ENCODE measurements at regions not wholly inside any gene's neighbourhood (a gene's known extent, or its start where the extent isn't known, plus 50 kb on each side); places are given as distances from the start of the nearest gene placed in this dataset.
A peak's percentile ranks its signal among the peaks of the same experiment; 100 is the strongest.

GRCh38 chr2:223487214-223487846 lies 114.8 kb downstream of the SCG2 start:
- dilution Hi-C loops (cut with MboI; ENCODE audit: extremely low pct_ligation_motif_present, low sequenced_read_pairs) = no loop called here
- H3K4me2 ChIP-seq (ENCODE audit: control insufficient read depth, extremely low read depth, insufficient read depth, low read depth, low read length) = no peak overlapping the region
- no peak overlapping the region for H3K27ac ChIP-seq (ENCODE audit: control insufficient read depth, insufficient read depth, low read length)
- no peak overlapping the region for H3K9ac ChIP-seq (ENCODE audit: control insufficient read depth, extremely low read depth, insufficient read depth, low read length)
- no peak for TF ChIP-seq EZH2 (IDR thresholded peaks at IDR 0.05; ENCODE audit: low read length)
- TF ChIP-seq CTCF (optimal IDR thresholded peaks at IDR 0.05 in 1 of 3, IDR thresholded peaks at IDR 0.05 in 1 of 3, conservative IDR thresholded peaks at IDR 0.05 in 1 of 3; ENCODE audit: extremely low read depth in 1 of 3, insufficient read depth in 2 of 3, low read length in 3 of 3) = no peak
- H3K27me3 ChIP-seq (ENCODE audit: control insufficient read depth, extremely low read depth, insufficient read depth, low read length) = no peaks in the 10 kb centered on the region
- H3K9me3 ChIP-seq (ENCODE audit: control insufficient read depth, low read depth, low read length) = no peaks in the 10 kb centered on the region
- H3K9me1 ChIP-seq (ENCODE audit: control insufficient read depth, extremely low read depth, insufficient read depth, low read length) = no peaks in the 10 kb centered on the region
- H3K4me3 ChIP-seq (ENCODE audit: control insufficient read depth in 2 of 3, extremely low read depth in 1 of 3, insufficient read depth in 2 of 3, low read depth in 1 of 3, low read length in 3 of 3) = no peak overlapping the region
- no peaks in the 10 kb centered on the region for H3K79me2 ChIP-seq (ENCODE audit: control insufficient read depth, insufficient read depth, low read length)
- DNase-seq (ENCODE audit: low read depth, low spot score) (no peak), FAIRE-seq (no peak)
- H4K20me1 ChIP-seq (ENCODE audit: control insufficient read depth, extremely low read depth, insufficient read depth, low read length) = no peaks in the 10 kb centered on the region
- H3K36me3 ChIP-seq (ENCODE audit: control insufficient read depth in 2 of 2, extremely low read depth in 1 of 2, insufficient read depth in 2 of 2, low read length in 2 of 2) = no peaks in the 10 kb centered on the region
- peaks cover 6% of the 10 kb centered on the region for H3K4me1 ChIP-seq (ENCODE audit: control insufficient read depth, extremely low read depth, insufficient read depth, low read length)
- H2AFZ ChIP-seq (ENCODE audit: control insufficient read depth, low read length) = no peak overlapping the region

GRCh38 chr2:223488814-223489213 lies 113.3 kb downstream of the SCG2 start:
- Histone ChIP-seq H3K4me1 (ENCODE audit: control insufficient read depth, extremely low read depth, insufficient read depth, low read length) (peaks cover 6% of the 10 kb centered on the region), H3K36me3 (ENCODE audit: control insufficient read depth in 2 of 2, extremely low read depth in 1 of 2, insufficient read depth in 2 of 2, low read length in 2 of 2) (no peaks in the 10 kb centered on the region), H4K20me1 (ENCODE audit: control insufficient read depth, extremely low read depth, insufficient read depth, low read length) (no peaks in the 10 kb centered on the region), H3K27me3 (ENCODE audit: control insufficient read depth, extremely low read depth, insufficient read depth, low read length) (no peaks in the 10 kb centered on the region), H3K9ac (ENCODE audit: control insufficient read depth, extremely low read depth, insufficient read depth, low read length) (no peak overlapping the region), H3K79me2 (ENCODE audit: control insufficient read depth, insufficient read depth, low read length) (no peaks in the 10 kb centered on the region), H3K9me3 (ENCODE audit: control insufficient read depth, low read depth, low read length) (no peaks in the 10 kb centered on the region), H3K4me2 (ENCODE audit: control insufficient read depth, extremely low read depth, insufficient read depth, low read depth, low read length) (no peak overlapping the region), H3K9me1 (ENCODE audit: control insufficient read depth, extremely low read depth, insufficient read depth, low read length) (no peaks in the 10 kb centered on the region), H2AFZ (ENCODE audit: control insufficient read depth, low read length) (no peak overlapping the region), H3K27ac (ENCODE audit: control insufficient read depth, insufficient read depth, low read length) (no peak overlapping the region), H3K4me3 (ENCODE audit: control insufficient read depth in 2 of 3, extremely low read depth in 1 of 3, insufficient read depth in 2 of 3, low read depth in 1 of 3, low read length in 3 of 3) (no peak overlapping the region)
- FAIRE-seq (peak; percentile 49), DNase-seq (ENCODE audit: low read depth, low spot score) (no peak)
- no peak for TF ChIP-seq EZH2 (IDR thresholded peaks at IDR 0.05; ENCODE audit: low read length)
- TF ChIP-seq CTCF (optimal IDR thresholded peaks at IDR 0.05 in 1 of 3, IDR thresholded peaks at IDR 0.05 in 1 of 3, conservative IDR thresholded peaks at IDR 0.05 in 1 of 3; ENCODE audit: extremely low read depth in 1 of 3, insufficient read depth in 2 of 3, low read length in 3 of 3) = no peak
- dilution Hi-C loops (cut with MboI; ENCODE audit: extremely low pct_ligation_motif_present, low sequenced_read_pairs) = no loop called here

All from keratinocyte (primary cell).